ENCODE measurements at regions not wholly inside any gene's neighbourhood (a gene's known extent, or its start where the extent isn't known, plus 50 kb on each side); places are given as distances from the start of the nearest gene placed in this dataset.

DNA sequence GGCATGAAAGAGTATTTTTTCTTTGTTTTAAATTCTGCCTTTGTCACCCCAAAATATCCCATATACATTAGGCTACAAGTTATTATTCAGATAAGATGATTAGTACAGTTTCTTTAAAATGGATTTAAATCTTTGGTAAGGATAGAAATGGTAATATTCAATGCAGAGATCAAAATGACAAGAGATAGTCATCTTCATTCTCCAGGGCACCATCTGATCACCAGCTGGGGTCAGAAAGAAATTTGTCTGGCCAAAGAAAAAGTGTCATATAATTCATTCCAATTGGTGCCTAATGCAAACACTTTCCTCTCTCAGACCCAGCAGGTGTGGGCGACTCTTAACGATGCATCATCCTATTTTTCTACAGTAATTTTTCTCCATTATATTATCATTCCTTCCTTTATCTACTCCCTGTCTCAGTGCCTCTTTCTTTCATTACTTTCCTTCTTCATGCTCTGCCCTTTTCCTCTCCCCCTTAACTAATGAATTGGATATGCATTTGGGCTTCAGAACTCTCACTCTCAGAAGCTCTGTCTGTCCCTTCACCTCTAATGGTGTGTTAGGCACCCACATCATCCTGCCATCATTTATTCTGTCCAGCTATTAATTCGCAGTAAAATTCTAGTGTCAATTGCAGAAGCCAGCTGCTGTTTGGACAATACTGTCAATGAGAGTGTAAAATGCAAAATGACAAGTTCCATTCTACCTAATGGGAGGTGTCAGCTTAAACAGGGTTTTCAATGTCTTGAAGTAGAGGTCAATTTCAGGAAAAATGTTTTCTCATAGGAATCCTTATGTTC, 570.5 kb downstream of the TDRD15 start:
- no peak for DNase-seq (ENCODE audit: low spot score)

DNA sequence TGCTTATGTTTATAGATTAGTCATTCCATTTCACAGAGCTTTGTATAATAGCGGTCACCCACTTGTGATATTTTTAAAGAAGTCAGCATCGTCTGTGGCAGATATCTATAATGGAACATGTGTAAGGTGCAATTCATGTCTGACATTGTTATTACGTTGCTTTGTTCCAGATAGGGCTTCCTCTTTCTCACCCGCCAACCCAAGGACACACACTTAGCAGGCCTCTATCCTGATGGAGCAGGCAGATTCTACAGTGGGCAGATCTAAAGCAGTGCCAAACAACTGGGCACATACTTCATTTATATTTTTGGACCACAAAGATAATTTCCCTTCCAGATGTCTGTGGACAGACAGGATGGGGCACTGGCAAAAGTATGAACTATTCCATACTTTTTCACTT, 573.1 kb downstream of the TDRD15 start:
- no peak for DNase-seq (ENCODE audit: low spot score)

DNA sequence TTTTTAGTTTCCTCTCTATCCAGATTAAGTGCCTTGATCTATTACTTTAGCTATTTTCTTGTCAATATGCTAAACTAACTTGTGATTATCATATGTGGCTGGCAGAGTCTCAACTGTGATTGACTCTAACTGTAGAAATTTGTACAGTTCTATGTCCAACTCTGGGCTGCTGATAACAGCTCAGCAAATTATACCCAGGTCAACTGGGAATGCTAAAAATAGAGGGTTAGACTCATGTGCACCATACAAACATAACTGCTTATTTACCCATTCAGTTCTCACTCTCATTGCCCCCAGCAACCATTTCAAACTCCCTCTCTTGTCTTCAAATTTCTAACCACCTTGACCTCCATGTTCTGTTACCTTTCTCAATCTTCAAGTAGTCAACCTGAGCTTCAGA, 576.9 kb downstream of the TDRD15 start:
- DNase-seq (ENCODE audit: low spot score), result no peak

DNA sequence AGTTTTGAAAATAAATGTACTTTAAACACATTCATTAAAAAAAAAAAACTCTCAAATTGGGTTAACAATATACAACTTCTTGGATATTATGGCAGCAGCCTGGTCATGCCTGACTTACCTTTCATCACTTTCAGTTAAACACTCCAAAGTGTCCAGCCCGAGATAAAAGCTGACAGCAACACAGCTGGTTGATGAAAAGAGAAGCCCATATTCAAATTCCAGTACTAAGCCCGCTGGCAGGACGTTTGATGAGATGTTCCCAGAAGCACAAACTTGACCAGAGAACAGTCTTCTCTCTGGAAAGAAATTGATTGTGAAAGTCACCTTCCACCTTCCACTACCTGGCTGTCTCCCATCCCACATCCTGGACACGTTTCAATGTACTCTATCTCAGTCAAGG, 586.3 kb downstream of the TDRD15 start:
- DNase-seq (ENCODE audit: low spot score), result no peak

DNA sequence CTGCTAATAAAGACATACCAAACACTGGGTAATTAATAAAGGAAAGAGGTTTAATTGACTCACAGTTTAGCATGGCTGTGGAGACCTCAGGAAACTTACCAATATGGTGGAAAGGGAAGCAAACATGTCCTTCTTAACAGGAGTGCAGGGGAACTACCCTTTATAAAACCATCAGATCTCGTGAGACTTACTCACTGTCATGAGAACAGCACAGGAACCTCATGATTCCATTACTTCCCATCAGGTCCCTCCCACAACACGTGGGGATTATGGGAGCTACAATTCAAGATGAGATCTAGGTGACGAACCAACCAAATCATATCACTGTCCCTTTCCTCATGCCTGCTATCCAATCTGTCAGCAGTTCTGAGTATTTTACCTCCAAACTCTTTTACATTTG, 586.7 kb downstream of the TDRD15 start:
- no peak for DNase-seq (ENCODE audit: low spot score)

DNA sequence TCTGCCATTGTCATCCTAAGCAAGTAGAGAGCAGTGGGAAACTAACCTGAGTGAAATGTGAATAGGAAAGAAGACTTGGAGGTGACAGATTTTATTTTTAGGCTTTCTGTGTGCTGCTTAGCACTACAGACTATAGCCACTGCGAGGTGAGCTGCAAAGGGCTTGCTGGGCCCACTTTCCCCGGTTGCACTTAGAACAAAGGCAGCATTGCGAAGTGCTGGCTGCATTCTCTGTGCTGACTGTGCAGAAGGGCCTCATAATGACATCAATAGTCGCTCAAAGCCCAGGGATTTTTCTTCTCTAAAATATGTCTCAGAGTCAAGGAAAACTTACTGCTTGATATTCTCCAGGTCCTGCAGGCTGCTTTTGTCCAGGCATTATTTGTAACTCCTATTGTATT, 592.1 kb downstream of the TDRD15 start:
- DNase-seq (ENCODE audit: low spot score), result no peak

DNA sequence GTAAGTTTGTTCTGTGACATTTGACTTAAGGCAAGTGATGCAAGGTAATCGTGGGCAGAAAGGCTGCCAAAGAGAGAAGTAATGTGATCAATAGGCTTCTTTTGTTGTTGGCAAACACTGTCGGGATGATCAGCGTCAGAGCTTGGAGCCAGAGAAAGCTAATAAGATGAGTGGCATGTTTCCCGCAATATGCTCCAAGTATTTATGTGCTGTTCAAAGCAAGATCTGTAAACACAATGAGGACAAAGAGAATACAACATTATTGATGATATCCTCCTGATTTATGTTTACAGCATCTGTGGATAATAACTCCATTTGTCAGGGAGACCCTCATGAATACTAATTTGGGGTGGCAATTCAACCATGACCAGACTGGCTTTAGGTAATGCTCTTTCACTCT, 603.3 kb downstream of the TDRD15 start:
- DNase-seq (ENCODE audit: low spot score), result no peak

DNA sequence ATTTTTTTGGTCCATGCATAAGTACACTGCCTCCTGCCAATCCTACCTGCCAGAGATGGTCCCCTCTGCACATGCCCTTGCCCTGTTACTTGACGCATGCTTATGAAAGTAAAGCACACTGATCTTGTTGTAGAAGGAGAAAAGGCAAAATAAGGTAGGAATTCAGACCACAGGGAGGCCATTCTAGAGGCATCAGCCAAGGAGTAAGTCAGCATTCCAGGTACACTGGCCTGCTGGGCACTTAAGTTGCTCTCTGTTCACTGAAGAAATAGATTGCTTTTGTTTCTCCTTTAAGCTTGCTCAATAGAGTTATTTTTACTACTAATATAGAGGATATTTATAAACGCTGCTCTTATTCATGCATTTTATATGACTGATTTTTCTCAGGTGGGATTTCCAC, 604.4 kb downstream of the TDRD15 start:
- DNase-seq (ENCODE audit: low spot score), result no peak

DNA sequence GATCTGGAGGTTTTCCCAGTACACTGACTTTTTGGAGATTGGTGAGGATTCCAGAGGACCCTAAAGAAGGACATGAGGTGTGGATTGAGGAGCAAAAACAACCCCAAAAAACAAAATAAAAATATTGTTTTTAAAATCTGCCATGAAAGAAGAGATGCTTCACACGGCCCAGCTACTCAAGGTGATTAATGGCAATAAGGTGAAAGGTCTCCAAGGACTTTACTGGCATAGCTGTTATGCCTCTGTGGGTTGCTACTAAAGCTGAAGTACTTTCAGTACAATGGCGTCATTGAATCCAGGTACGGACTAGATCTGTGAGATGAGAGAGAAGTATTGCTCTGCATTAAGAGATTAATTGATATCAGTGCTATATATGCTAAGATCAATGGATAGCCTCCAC, 606.4 kb downstream of the TDRD15 start:
- no peak for DNase-seq (ENCODE audit: low spot score)

DNA sequence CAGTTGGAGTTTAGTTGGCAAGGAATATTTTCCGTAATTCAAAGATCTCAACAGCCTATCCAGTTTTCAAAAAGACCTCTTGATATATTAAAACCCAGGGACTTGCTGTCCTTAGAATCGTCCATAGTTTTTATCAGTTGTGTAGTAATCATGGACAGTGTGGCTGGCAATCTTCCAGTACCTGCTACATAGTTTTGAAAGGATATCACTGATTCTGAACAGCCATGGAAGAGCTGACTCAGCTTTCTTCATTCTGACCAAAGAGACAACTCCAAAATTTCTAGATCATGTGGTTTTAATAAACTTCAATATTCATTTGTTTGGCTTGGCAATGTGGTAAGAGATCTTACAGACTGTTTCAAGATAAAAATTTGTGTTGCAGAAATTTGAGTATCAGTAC, 616.7 kb downstream of the TDRD15 start:
- DNase-seq (ENCODE audit: low spot score), result no peak

DNA sequence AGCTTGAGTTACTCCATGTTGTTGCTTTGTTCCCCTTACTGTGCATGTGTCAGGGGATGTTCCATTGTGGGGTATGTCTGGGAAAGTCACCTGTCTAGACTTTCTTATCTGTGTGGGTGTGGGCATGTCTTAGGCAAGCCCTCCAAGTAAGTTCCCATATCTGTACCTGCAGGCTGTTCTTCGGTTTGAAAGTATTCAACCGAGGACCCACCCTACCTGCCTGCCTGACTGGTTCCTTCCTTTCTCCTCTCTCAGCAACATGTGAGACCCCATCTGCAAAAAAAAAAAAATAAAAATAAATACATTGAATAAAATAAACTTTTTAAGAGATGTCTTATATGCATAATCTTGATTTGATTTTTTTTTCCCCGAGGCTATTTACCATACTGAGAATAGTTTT, 622.7 kb downstream of the TDRD15 start:
- no peak for DNase-seq (ENCODE audit: low spot score)

DNA sequence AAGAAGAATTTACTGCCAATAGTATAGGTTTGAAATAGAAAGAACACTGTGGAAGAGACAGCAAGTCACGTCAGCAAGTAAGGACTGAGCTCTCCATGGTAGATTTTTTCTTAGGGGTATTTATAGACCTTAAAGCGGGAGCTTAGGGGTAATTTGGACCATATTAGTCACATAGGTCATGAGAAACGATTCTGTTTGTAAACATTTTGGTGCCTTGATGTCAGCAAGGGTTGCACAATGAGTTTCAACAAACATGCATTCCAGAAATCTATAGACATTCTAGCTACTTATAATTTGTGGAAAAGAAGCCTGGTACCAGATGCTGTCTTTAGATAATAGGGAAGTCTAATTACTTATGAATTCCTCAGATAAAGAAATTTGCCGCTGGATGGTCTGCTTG, 624.7 kb downstream of the TDRD15 start:
- no peak for DNase-seq (ENCODE audit: low spot score)

DNA sequence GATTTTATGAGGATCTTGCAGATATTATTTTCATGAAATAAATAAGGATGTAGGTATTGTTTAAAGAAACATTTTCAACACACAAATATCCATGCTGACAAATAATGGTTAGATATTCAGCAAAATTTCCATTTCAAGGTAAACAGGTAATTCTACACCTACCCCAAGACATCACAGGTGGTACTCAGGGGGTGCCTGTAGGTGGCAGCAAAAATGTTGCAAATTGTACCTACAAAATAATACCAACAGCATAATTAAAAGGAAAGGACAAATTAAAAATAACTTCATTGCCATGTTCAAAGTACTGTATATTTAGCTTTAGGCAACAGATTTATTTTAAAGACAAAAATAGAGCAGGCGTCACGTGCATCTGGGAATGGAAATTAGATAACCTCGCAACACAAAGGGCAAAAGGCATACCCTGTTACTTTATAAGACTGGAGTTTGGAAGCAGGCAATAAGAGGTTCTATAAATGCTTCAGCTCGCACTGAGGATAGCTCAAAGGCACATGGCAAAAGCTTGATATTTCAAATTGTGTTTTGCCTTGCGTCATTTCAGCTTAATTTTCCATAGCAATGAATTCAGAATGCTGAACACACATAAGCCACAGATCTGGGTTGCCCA, 630.5 kb downstream of the TDRD15 start:
- DNase-seq (ENCODE audit: low spot score), result no peak

DNA sequence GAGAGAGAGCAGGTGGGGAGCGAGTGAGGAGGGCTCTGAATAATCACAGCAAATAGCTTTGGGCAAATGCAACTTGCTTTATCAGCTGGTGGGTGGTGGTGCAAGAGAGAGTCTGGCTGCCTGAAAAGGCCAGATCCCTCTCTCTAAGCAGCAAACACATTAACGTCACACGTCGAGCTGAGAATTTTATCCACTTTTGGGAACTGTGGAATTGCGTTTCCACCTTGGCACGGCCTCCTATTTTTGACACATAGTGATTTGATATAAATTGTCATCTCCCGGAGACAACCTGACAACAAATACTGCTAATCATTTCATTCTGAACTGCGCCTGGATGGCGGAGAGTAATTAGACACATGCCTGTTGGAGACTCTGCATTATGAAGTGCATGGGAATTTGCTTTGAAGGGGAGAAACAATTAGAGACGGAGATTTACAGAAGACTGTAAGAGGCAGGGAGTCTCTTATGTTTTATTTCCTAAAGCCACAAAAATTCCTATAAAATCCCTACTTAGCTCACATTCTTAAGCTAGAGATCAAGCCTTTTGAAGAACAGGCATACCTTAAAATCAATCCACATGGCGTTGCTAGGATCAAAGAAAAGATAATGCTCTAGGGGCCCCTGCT, 634.1 kb downstream of the TDRD15 start:
- no peak for DNase-seq (ENCODE audit: low spot score)

DNA sequence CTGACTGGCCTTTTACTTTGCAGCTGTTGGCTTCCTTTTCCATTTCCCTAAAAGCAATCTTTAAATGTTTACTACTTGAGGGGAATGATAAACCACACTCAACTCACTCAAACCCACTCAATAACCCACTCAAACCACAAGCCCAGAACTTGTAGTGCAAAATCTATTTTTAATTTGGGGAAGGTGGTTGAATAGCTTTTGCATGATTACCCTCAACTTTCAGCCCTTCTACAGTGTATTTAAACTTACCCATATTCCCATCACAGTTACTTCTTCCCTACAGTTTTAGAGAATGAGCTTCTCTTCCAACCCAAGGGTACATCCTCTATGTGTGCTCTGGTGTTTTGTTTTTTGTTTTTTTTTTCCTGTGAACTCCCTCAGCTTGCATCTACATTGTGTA, 636.1 kb downstream of the TDRD15 start:
- DNase-seq (ENCODE audit: low spot score), result no peak

DNA sequence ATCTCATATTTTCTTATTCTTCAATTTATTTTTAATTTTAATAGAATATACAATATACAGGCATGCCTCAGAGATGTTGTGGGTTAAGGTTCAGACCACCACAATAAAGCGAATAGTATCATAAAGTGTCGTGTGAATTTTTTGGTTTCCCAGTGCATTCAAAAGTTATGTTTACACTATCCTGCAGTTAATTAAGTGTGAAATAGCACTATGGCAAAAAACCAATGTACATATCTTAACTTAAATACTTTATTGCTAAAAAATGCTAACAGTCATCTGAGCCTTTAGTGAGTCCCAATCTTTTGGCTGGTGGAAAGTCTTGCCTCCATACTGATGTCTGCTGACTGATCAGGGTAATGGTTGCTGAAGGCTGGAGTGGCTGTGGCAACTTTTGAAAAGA, 637.6 kb downstream of the TDRD15 start:
- DNase-seq (ENCODE audit: low spot score), result no peak

DNA sequence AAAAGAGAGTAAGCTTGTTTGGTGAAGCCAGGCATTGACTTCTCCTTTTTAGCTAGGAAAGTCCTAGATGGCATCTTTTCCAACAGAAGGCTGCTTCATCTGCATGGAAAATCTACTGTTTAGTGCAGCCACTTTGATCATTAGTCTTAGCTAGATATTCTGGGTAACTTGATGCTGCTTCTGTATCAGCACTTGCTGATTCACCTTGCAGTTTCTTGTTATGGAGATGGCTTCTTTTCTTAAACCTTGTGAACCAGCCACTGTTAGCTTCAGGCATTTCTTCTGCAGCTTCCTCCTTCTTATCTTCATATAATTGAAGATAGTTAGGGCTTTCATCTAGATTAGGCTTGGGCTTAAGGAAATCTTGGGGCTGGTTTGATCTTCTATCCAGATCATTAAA, 639.7 kb downstream of the TDRD15 start:
- DNase-seq (ENCODE audit: low spot score), result no peak

DNA sequence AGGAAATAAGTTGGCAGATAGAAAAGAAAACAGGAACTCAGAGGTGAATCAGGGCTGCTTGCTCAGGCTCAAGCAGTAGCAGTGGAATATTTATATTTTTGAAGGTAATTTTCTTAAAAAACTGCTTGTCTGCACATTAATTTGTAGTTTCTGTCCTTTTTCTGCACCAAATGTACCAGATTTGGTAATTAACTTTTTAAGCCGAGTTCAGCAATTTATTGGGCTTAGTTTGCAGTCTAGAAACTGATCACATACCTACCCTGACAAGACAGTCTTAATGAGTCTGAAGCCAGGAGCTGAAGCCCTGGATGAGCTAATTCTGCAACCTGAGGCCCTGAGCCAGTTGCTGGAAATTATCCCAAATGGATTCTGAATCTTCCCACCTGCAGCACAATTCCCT, 647.0 kb downstream of the TDRD15 start:
- DNase-seq (ENCODE audit: low spot score), result no peak

DNA sequence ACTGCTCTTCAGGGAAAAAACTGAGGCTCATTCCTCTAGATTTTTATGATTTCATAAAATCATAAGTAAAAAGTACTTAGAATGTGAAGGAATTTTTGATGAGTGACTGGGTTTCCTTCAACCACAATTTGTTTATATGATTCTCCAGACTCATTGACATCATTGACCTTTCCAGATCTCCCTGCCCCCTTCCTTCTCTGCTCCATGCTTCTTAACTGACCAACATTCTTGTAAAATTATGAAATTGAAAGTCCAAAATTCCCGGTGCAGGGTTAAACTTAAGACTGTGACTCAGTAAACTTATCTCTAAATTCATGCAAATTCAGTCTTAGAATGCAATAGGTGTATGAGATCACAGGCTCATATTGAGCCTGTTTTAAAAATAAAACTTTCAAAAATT, 648.9 kb downstream of the TDRD15 start:
- DNase-seq (ENCODE audit: low spot score), result no peak

DNA sequence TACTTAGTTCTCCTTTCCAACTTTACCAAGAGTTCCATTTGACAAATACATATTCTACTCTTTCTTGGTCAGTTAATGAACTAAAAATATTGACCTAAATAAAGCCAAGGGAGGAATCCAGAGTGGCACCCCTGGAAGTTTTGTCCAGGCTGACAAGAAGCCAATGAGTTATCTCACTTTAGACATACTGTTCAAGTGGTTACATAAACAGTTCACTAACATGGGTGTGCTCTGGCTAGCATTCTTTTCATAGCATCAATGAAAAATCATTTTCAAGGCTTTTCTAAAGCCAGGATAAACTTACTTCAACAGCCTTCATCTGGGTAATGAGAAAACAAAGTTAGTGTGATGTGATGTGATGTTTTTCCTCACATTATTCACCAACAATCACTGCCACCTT, 649.4 kb downstream of the TDRD15 start:
- DNase-seq (ENCODE audit: low spot score), result no peak

DNA sequence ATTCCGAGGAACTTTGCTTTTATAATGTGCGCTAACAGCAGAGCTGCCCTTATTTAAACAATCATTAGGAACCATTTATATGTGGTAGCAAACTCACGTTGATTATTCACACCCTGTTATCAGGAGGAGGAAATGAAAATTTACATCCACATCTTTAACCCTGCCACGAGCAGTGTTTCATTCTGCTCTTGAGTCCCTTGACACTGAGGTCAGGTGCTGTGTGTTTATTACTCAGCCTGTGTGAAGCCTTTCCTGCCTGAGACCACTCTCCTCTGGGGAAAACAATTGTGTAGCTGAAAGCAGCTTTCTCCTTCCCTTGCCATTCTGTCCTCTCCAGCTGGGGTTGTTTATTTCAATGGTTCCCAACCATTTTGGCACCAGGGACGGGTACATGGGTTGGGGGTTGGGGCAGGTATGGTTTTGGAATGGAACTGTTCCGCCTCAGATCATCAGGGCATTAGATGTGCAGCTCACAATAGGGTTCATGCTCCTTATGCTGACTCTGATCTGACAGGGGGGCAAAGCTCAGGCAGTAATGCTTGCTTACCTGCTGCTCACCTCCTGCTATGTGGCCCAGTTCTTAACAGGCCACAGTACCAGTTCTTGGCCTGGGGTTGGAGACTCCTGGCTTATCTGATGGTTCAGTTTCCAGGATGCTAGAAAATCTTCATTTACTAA, 651.1 kb downstream of the TDRD15 start:
- no peak for DNase-seq (ENCODE audit: low spot score)

DNA sequence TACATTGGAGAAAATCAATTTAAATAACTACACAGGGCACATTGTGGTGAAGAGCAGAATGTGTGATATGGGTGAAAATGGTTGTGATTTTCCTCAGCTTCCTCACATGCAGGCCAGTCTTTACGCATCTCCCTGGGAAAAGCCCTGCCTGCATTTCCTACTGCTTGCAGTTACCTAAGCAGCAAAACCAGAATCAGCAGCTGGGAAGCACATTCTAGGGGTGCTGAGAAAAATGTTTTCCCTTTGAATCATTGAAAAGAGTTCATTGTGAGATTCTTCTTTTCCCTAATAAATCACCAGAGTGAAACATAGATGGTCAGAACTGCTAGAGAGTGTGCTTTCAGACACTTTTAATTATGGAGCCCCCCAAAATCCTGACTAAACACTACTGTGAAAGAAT, 656.0 kb downstream of the TDRD15 start:
- DNase-seq (ENCODE audit: low spot score), result no peak

DNA sequence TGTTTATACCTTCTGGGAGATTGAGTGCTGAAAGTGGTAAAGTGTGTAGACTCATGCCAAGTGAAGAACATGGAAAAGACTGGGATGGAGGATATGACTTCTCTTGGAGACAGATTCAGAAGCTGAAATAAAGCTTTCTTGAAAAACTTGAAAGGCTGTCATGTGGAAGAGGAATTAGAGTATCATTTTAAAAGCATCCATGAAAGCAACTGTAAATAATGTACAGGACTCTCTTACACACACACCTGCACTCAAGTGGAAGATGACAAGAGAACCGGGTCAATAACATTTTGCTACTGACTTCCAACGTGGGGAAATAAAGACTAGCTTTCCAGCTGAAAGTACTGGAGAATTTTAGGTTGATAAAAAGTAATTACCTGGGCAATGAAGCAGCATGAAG, 658.2 kb downstream of the TDRD15 start:
- no peak for DNase-seq (ENCODE audit: low spot score)
